AG09309 (cell line): ENCODE measurements at regions not wholly inside any gene's neighbourhood (a gene's known extent, or its start where the extent isn't known, plus 50 kb on each side); places are given as distances from the start of the nearest gene placed in this dataset.
"Not testable (repeated sequence)": the region's sequence is repeated elsewhere in the genome, so short reads cannot be mapped to it uniquely, and the experiment has no call there.

Source experiments
- DNase-seq: peaks from one replicate; pipeline ENCODE4 v3.0.0-alpha.2; 2010; ENCODE audit warnings: low read depth
- H3K4me3 ChIP-seq: 2 replicates; pipeline ENCODE4 v1.5.1; 2011; ENCODE audit warnings: mild to moderate bottlenecking, low read depth, low read length, moderate library complexity; ENCODE audit not compliant: control insufficient read depth
- CTCF ChIP-seq: IDR thresholded peaks from 2 replicates; pipeline ENCODE4 v1.5.1; 2011; ENCODE audit warnings: mild to moderate bottlenecking, low read depth, low read length, inconsistent platforms; ENCODE audit not compliant: insufficient read depth, control insufficient read depth; ENCODE audit errors: missing control alignments

GRCh38 chr5:85605381-85605780 lies 1012.4 kb upstream of the COX7C start:
- no peak for TF ChIP-seq CTCF
- DNase-seq: no peak
- no peak overlapping the region for H3K4me3 ChIP-seq

GRCh38 chr5:85614489-85614888 lies 1003.3 kb upstream of the COX7C start:
- DNase-seq: no peak
- no peak for TF ChIP-seq CTCF
- H3K4me3 ChIP-seq: no peak overlapping the region

GRCh38 chr5:85621668-85622067 lies 996.1 kb upstream of the COX7C start:
- no peak overlapping the region for H3K4me3 ChIP-seq
- no peak for TF ChIP-seq CTCF
- no peak for DNase-seq

GRCh38 chr5:85628153-85628552 lies 989.6 kb upstream of the COX7C start:
- no peak for TF ChIP-seq CTCF
- no peak overlapping the region for H3K4me3 ChIP-seq
- DNase-seq: no peak

- H3K4me3 ChIP-seq, DNase-seq: not testable (repeated sequence)
Observed at GRCh38 chr5:85638495-85639125, 979.1 kb upstream of the COX7C start.

- H3K4me3 ChIP-seq: no peak overlapping the region
- no peak for TF ChIP-seq CTCF
- no peak for DNase-seq
Observed at GRCh38 chr5:85646036-85646435, 971.7 kb upstream of the COX7C start.

GRCh38 chr5:85646641-85647040 lies 971.1 kb upstream of the COX7C start:
- TF ChIP-seq CTCF: no peak
- no peak for DNase-seq
- H3K4me3 ChIP-seq: no peak overlapping the region
